GM12878 (cell line): ENCODE measurements at regions not wholly inside any gene's neighbourhood (a gene's known extent, or its start where the extent isn't known, plus 50 kb on each side); places are given as distances from the start of the nearest gene placed in this dataset.

Experiments used
- ATAC-seq: fragments of 200-7000 bp; cut with Tn5 transposase; 3 replicates; pipeline ENCODE4 v1.9.1; 2020; ENCODE audit warnings: mild to moderate bottlenecking, moderate library complexity
- BruUV-seq: library from RNA; stranded (reverse); fragments of 400-500 nt; replicated peaks from 2 replicates; lab custom pipeline; 2021; lab: Mats Ljungman, UMichigan
- CTCF ChIA-PET: fragments of 300-600 bp; sonication (Branson Sonifier 250); formaldehyde crosslinking; extraction: SDS; loops from one replicate; lab custom pipeline; 2021; ENCODE audit warnings: inconsistent platforms; lab: Yijun Ruan, JAX
- POLR2A ChIA-PET: fragments of 350-600 bp; formaldehyde crosslinking; extraction: SDS; loops from one replicate; lab custom pipeline; 2021; ENCODE audit warnings: inconsistent platforms; lab: Charles Lee
- RAD21 ChIA-PET: fragments of 300-600 bp; sonication (Branson Sonifier 250); formaldehyde crosslinking; loops from one replicate; lab custom pipeline; 2023; ENCODE audit warnings: antibody characterized with exemption; ENCODE audit not compliant: unreplicated experiment; lab: Charles Lee
- SMC1A ChIA-PET: fragments of 300-600 bp; sonication (Branson Sonifier 250); formaldehyde crosslinking; loops from one replicate; lab custom pipeline; 2023; ENCODE audit not compliant: unreplicated experiment, uncharacterized antibody; lab: Charles Lee
- DNase-seq: peaks from one replicate; pipeline ENCODE4 v3.0.0-alpha.2; 2011; ENCODE audit warnings: low read depth, low spot score
- FAIRE-seq: peaks from 3 replicates; lab custom pipeline; 2011; peaks lifted over from hg19 to GRCh38; lab: Jason Lieb, UNC
- H2AFZ ChIP-seq: 2 replicates; pipeline ENCODE4 v1.6.0; 2011; ENCODE audit warnings: low read depth, low read length, control low read depth; ENCODE audit not compliant: control insufficient read depth
- H3K27ac ChIP-seq: 2 replicates; pipeline ENCODE4 v1.5.1; 2011; ENCODE audit warnings: control low read depth; ENCODE audit not compliant: control insufficient read depth, insufficient read depth
- H3K27me3 ChIP-seq, 2 experiments: replicated peaks in 1 of 2; 2 replicates each; pipeline versions ENCODE4 v1.6.0 to v1.6.1; 2011; ENCODE audit warnings: low read length in 1 of 2; ENCODE audit not compliant: control insufficient read depth in 2 of 2, insufficient read depth in 2 of 2
- H3K36me3 ChIP-seq, 2 experiments: 2 replicates each; pipeline ENCODE4 v1.5.1; 2011; ENCODE audit warnings: low read length in 1 of 2; ENCODE audit not compliant: control insufficient read depth in 2 of 2, insufficient read depth in 2 of 2
- H3K4me1 ChIP-seq: 2 replicates; pipeline ENCODE4 v1.6.1; 2011; ENCODE audit warnings: mild to moderate bottlenecking, low read length, moderate library complexity, mixed read lengths; ENCODE audit not compliant: control insufficient read depth, insufficient read depth
- H3K4me2 ChIP-seq: 2 replicates; pipeline ENCODE4 v1.6.0; 2011; ENCODE audit warnings: control low read depth; ENCODE audit not compliant: control insufficient read depth, insufficient read depth
- H3K4me3 ChIP-seq: fragments of 200-600 bp; sonication (generic); 2 replicates; pipeline ENCODE4 v1.5.1; 2016
- H3K79me2 ChIP-seq: 2 replicates; pipeline ENCODE4 v1.6.0; 2011; ENCODE audit warnings: low read length; ENCODE audit not compliant: control insufficient read depth, insufficient read depth
- H3K9ac ChIP-seq: 2 replicates; pipeline ENCODE4 v1.8.0; 2011; ENCODE audit warnings: low read length, control low read depth, mixed read lengths; ENCODE audit not compliant: control insufficient read depth, insufficient read depth
- H3K9me3 ChIP-seq: replicated peaks from 3 replicates; pipeline ENCODE4 v1.5.1; 2011; ENCODE audit warnings: mild to moderate bottlenecking, low read length; ENCODE audit not compliant: control insufficient read depth, insufficient read depth
- H4K20me1 ChIP-seq: 2 replicates; pipeline ENCODE4 v1.6.0; 2011; ENCODE audit not compliant: control insufficient read depth, insufficient read depth
- GATAD2B ChIP-seq: fragments of 450-650 bp; conservative IDR thresholded peaks from 2 replicates; pipeline ENCODE4 v1.6.1; 2017; ENCODE audit warnings: low read depth, mild to moderate bottlenecking, moderate library complexity
- NFYB ChIP-seq: IDR thresholded peaks from 2 replicates; pipeline ENCODE4 v1.6.1; 2011; ENCODE audit warnings: low read depth, mild to moderate bottlenecking, low read length, improper control_type of control experiment, moderate library complexity; ENCODE audit not compliant: insufficient read depth
- NR2C2 ChIP-seq: IDR thresholded peaks from 2 replicates; pipeline ENCODE4 v1.6.1; 2011; ENCODE audit warnings: borderline replicate concordance, low read depth; ENCODE audit not compliant: control insufficient read depth, insufficient read length
- PML ChIP-seq: IDR thresholded peaks from 2 replicates; pipeline ENCODE4 v1.6.1; 2012; ENCODE audit warnings: low read length, inconsistent platforms
- SMC3 ChIP-seq: IDR thresholded peaks from 2 replicates; pipeline ENCODE4 v1.6.1; 2011; ENCODE audit warnings: low read length, improper control_type of control experiment, borderline replicate concordance
- ZNF217 ChIP-seq: fragments of 450-650 bp; IDR thresholded peaks from 2 replicates; pipeline ENCODE4 v1.6.1; 2017; ENCODE audit warnings: antibody characterized with exemption, mild to moderate bottlenecking
- ZNF384 ChIP-seq: IDR thresholded peaks from 2 replicates; pipeline ENCODE4 v1.6.1; 2012; ENCODE audit warnings: low read depth, mild to moderate bottlenecking, low read length, improper control_type of control experiment, borderline replicate concordance
- WGBS: methylation state at CpG from one replicate; pipeline ENCODE4 v1.1.6; 2016; ENCODE audit warnings: low lambda C conversion rate; ENCODE audit not compliant: insufficient replicate concordance, insufficient coverage; ENCODE audit errors: missing lambda C conversion rate; 5-methylcytosine and 5-hydroxymethylcytosine counted together
- in situ Hi-C: fragments of 300-500 bp; cut with MboI; formaldehyde crosslinking; loops from 9 replicates; pipeline ENCODE4 v1.14.3; 2018; ENCODE audit warnings: mixed read lengths
- intact Hi-C: fragments of 100-400 bp; cut with micrococcal nuclease; formaldehyde crosslinking; loops from one replicate; pipeline ENCODE4 v1.14.2; 2022; ENCODE audit not compliant: unreplicated experiment
- TF ChIP-seq, protein P1 (sequence below): fragments of 450-650 bp; IDR thresholded peaks from 2 replicates; pipeline ENCODE4 v1.6.1; 2017; ENCODE audit warnings: mild to moderate bottlenecking, moderate library complexity

DNA sequence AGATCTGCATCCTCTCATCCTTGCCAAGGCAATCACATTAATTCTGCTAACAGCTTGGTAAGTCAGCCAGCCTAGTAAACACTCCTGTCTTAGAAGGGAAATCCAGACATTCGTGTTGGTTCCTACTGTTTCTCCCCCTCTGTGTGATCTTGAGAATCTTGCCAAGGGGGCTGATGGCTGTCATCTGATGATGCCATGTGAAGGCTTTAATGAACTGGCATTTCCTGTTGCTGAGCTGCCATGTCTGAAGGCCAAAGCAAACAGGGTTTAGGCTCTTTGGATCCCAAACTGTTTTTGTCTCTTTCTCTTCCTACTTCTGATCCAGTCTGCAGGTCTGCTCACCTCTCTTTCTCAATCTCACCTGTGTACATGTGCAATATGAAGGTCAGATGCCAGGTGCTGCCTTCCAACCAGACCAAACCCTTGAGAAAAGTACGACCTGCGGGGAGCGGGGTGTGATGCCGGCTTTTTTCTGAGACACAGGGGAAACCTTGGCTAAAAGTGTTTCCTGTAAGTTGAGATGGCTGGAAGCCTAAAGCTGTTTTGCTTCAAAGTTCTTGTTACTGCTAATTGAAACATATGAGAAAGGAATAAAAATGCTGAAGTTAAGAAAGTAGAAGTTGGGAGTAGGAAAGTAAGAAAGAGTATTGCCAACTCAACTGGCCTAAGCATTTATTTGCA is 532.9 kb downstream of the ANKRD50 start:
- H3K4me1 ChIP-seq = no peaks in the 10 kb centered on the region
- POLR2A ChIA-PET = no interaction called here
- no peaks in the 10 kb centered on the region for H3K9me3 ChIP-seq
- H2AFZ ChIP-seq = no peak overlapping the region
- intact Hi-C loops (no loop called here), in situ Hi-C loops (no loop called here)
- no peaks in the 10 kb centered on the region for H3K27me3 ChIP-seq
- CTCF ChIA-PET = interaction anchor here (0.7 kb wide), 1 partner anchor 12 kb away, joined by 3 read pairs; no protein-coding TSS in a partner anchor
- WGBS = 0% methylated on average over 4 of the region's 5 CpGs
- no peak overlapping the region for H3K4me2 ChIP-seq
- H3K4me3 ChIP-seq = no peak overlapping the region
- DNase-seq (no peak), FAIRE-seq (no peak), ATAC-seq (no peak)
- BruUV-seq = no TSS peak
- no peaks in the 10 kb centered on the region for H4K20me1 ChIP-seq
- H3K9ac ChIP-seq = no peak overlapping the region
- H3K27ac ChIP-seq = no peak overlapping the region
- SMC1A ChIA-PET = no interaction called here
- no peaks in the 10 kb centered on the region for H3K36me3 ChIP-seq
- TF ChIP-seq, protein P1, sequence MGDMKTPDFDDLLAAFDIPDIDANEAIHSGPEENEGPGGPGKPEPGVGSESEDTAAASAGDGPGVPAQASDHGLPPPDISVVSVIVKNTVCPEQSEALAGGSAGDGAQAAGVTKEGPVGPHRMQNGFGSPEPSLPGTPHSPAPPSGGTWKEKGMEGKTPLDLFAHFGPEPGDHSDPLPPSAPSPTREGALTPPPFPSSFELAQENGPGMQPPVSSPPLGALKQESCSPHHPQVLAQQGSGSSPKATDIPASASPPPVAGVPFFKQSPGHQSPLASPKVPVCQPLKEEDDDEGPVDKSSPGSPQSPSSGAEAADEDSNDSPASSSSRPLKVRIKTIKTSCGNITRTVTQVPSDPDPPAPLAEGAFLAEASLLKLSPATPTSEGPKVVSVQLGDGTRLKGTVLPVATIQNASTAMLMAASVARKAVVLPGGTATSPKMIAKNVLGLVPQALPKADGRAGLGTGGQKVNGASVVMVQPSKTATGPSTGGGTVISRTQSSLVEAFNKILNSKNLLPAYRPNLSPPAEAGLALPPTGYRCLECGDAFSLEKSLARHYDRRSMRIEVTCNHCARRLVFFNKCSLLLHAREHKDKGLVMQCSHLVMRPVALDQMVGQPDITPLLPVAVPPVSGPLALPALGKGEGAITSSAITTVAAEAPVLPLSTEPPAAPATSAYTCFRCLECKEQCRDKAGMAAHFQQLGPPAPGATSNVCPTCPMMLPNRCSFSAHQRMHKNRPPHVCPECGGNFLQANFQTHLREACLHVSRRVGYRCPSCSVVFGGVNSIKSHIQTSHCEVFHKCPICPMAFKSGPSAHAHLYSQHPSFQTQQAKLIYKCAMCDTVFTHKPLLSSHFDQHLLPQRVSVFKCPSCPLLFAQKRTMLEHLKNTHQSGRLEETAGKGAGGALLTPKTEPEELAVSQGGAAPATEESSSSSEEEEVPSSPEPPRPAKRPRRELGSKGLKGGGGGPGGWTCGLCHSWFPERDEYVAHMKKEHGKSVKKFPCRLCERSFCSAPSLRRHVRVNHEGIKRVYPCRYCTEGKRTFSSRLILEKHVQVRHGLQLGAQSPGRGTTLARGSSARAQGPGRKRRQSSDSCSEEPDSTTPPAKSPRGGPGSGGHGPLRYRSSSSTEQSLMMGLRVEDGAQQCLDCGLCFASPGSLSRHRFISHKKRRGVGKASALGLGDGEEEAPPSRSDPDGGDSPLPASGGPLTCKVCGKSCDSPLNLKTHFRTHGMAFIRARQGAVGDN = no peak
- TF ChIP-seq PML (no peak), NFYB (no peak), NR2C2 (no peak), GATAD2B (no peak), SMC3 (no peak), ZNF217 (no peak), ZNF384 (no peak)
- no peaks in the 10 kb centered on the region for H3K79me2 ChIP-seq
- RAD21 ChIA-PET = no interaction called here
